Stomach (tissue), 8 donors: ENCODE measurements at regions not wholly inside any gene's neighbourhood (a gene's known extent, or its start where the extent isn't known, plus 50 kb on each side); places are given as distances from the start of the nearest gene placed in this dataset.
A peak's percentile ranks its signal among the peaks of the same experiment; 100 is the strongest.

Experiments
- DNase-seq, 2 donors: peaks; one replicate each; pipeline versions ENCODE4 v3.0.0 to v3.0.0-alpha.2; 2013 to 2019
- H3K27ac ChIP-seq, 5 donors: fragments of 200-600 bp in 4 of 5; sonication (generic) in 4 of 5; one replicate each; pipeline ENCODE4 v1.5.1; 2013 to 2019; ENCODE audit warnings: mild to moderate bottlenecking in 1 of 5, moderate library complexity in 1 of 5
- H3K27me3 ChIP-seq, 3 donors: fragments of 200-600 bp; sonication (generic); one replicate each; pipeline ENCODE4 v1.5.1; 2017 to 2019; ENCODE audit warnings: mixed run types in 1 of 3
- H3K36me3 ChIP-seq, 4 donors: fragments of 200-600 bp; sonication (generic); 1 replicate in 3 of 4; 2 replicates in 1 of 4; pipeline ENCODE4 v1.5.1; 2016 to 2019
- H3K4me1 ChIP-seq, 4 donors: fragments of 200-600 bp; sonication (generic); one replicate each; pipeline ENCODE4 v1.5.1; 2016 to 2019
- H3K4me3 ChIP-seq, 4 donors: fragments of 200-600 bp; sonication (generic) in 3 of 4; one replicate each; pipeline ENCODE4 v1.5.1; 2016 to 2019; ENCODE audit warnings: mild to moderate bottlenecking in 1 of 4
- H3K9me3 ChIP-seq, 4 donors: fragments of 200-600 bp; sonication (generic); one replicate each; pipeline ENCODE4 v1.5.1; 2016 to 2019
- CTCF ChIP-seq, 7 experiments: fragments of 450-650 bp in 4 of 7; fragments of 200-600 bp in 3 of 7; sonication (generic) in 3 of 7; IDR thresholded peaks; one replicate each; pipeline ENCODE4 v1.5.1; 2016 to 2019; ENCODE audit warnings: antibody characterized with exemption in 7 of 7, control low read depth in 2 of 7, mild to moderate bottlenecking in 1 of 7
- EP300 ChIP-seq: sonication (generic); formaldehyde crosslinking; IDR thresholded peaks from one replicate; pipeline ENCODE4 v1.6.1; 2017; ENCODE audit warnings: antibody characterized with exemption
- POLR2A ChIP-seq, 4 donors: fragments of 450-650 bp; IDR thresholded peaks; one replicate each; pipeline ENCODE4 v1.6.1; 2016; ENCODE audit warnings: antibody characterized with exemption in 4 of 4, control low read depth in 2 of 4, mild to moderate bottlenecking in 1 of 4, moderate library complexity in 1 of 4
- POLR2AphosphoS5 ChIP-seq, 3 donors: sonication (generic); formaldehyde crosslinking; IDR thresholded peaks; one replicate each; pipeline ENCODE4 v1.6.1; 2016; ENCODE audit warnings: antibody characterized with exemption in 3 of 3
- WGBS, 5 donors: extraction: QIAGEN DNeasy Blood & Tissue Kit in 3 of 5; methylation state at CpG; one replicate each; pipeline versions ENCODE4 v1.1.5 to v1.1.7; 2013 to 2018; 5-methylcytosine and 5-hydroxymethylcytosine counted together
- intact Hi-C: fragments of 100-400 bp; cut with DNase I; formaldehyde crosslinking; loops from one replicate; pipeline ENCODE4 v1.15.1; 2023; ENCODE audit warnings: low total_unique reads
- donor health status: healthy with polysubstance abuse.
- donor health status: Bipolar disorder and iron deficiency.
- donor health status: healthy.

GRCh38 chr1:234745276-234745675 is 135.3 kb upstream of the IRF2BP2 start:
- 95 to 98% (median 97%) methylated on average over 11 of the region's 11 CpGs for WGBS, 5 donors
- no peak overlapping the region for H3K4me3 ChIP-seq
- intact Hi-C loops: no loop called here
- TF ChIP-seq CTCF (IDR thresholded peaks at IDR 0.05): no peak
- no peak for TF ChIP-seq POLR2AphosphoS5 (IDR thresholded peaks at IDR 0.05)
- TF ChIP-seq POLR2A (IDR thresholded peaks at IDR 0.05): no peak
- no peak for TF ChIP-seq EP300
- H3K27me3 ChIP-seq: no peaks in the 10 kb centered on the region
- H3K27ac ChIP-seq: no peak overlapping the region
- H3K9me3 ChIP-seq: no peaks in the 10 kb centered on the region
- H3K4me1 ChIP-seq: peaks cover 8 to 20% (median 17%) of the 10 kb centered on the region in 4 donors
- no peaks in the 10 kb centered on the region for H3K36me3 ChIP-seq
- no peak for DNase-seq

GRCh38 chr1:234743791-234744611 is 134.0 kb upstream of the IRF2BP2 start:
- Histone ChIP-seq H3K4me1 (peaks cover 8 to 20% (median 14%) of the 10 kb centered on the region in 4 donors), H3K27me3 (no peaks in the 10 kb centered on the region), H3K9me3 (no peaks in the 10 kb centered on the region), H3K4me3 (peak overlapping the region in 2 of 4 donors; percentile 9 to 19), H3K27ac (peak overlapping the region in 4 of 5 donors; percentile 26 to 61 (median 42)), H3K36me3 (no peaks in the 10 kb centered on the region)
- intact Hi-C loops: no loop called here
- peak in 1 of 2 donors; percentile 71 for DNase-seq
- WGBS, 5 donors: 25 to 39% (median 32%) methylated on average over 18 of the region's 18 CpGs
- TF ChIP-seq POLR2A (IDR thresholded peaks at IDR 0.05) (no peak), CTCF (IDR thresholded peaks at IDR 0.05) (no peak), EP300 (no peak), POLR2AphosphoS5 (IDR thresholded peaks at IDR 0.05) (no peak)

- Histone ChIP-seq H3K9me3 (no peaks in the 10 kb centered on the region), H3K27me3 (no peaks in the 10 kb centered on the region), H3K27ac (no peak overlapping the region), H3K4me3 (no peak overlapping the region), H3K36me3 (no peaks in the 10 kb centered on the region), H3K4me1 (peaks cover 8 to 20% (median 14%) of the 10 kb centered on the region in 4 donors)
- WGBS, 5 donors: 76 to 83% (median 80%) methylated on average over 10 of the region's 10 CpGs
- intact Hi-C loops: no loop called here
- DNase-seq: no peak
- TF ChIP-seq EP300: no peak
- no peak for TF ChIP-seq POLR2AphosphoS5 (IDR thresholded peaks at IDR 0.05)
- TF ChIP-seq POLR2A (IDR thresholded peaks at IDR 0.05): no peak
- no peak for TF ChIP-seq CTCF (IDR thresholded peaks at IDR 0.05)
These were observed 132.6 kb upstream of the IRF2BP2 start for GRCh38 chr1:234742622-234743021.

GRCh38 chr1:234737967-234738314 is 128.0 kb upstream of the IRF2BP2 start:
- WGBS, 5 donors: 83 to 87% (median 86%) methylated on average over 6 of the region's 6 CpGs
- Histone ChIP-seq H3K4me1 (no peaks in the 10 kb centered on the region), H3K9me3 (no peaks in the 10 kb centered on the region), H3K27me3 (no peaks in the 10 kb centered on the region), H3K4me3 (no peak overlapping the region), H3K36me3 (no peaks in the 10 kb centered on the region), H3K27ac (no peak overlapping the region)
- DNase-seq: peak in 1 of 2 donors; percentile 50
- intact Hi-C loops: no loop called here
- TF ChIP-seq POLR2AphosphoS5 (IDR thresholded peaks at IDR 0.05) (no peak), EP300 (no peak), CTCF (IDR thresholded peaks at IDR 0.05) (no peak), POLR2A (IDR thresholded peaks at IDR 0.05) (no peak)
